SK-N-SH (cell line): ENCODE measurements at regions not wholly inside any gene's neighbourhood (a gene's known extent, or its start where the extent isn't known, plus 50 kb on each side); places are given as distances from the start of the nearest gene placed in this dataset.

ENCODE experiments used
- CTCF ChIA-PET: fragments of 300-600, 350-600 bp; formaldehyde crosslinking; extraction: SDS; loops from one replicate; lab custom pipeline; 2021; lab: Yijun Ruan, JAX
- POLR2A ChIA-PET: fragments of 350-600 bp; sonication (Branson Sonifier 250); formaldehyde crosslinking; extraction: SDS; loops from one replicate; lab custom pipeline; 2020; ENCODE audit warnings: antibody characterized with exemption, inconsistent platforms; lab: Yijun Ruan, JAX
- DNase-seq: peaks from one replicate; pipeline ENCODE4 v3.0.0; 2012
- H2AFZ ChIP-seq: fragments of 200-600 bp; sonication (generic); 2 replicates; pipeline ENCODE4 v1.8.1; 2016; ENCODE audit warnings: antibody characterized with exemption, mild to moderate bottlenecking, low read depth
- H3F3A ChIP-seq: fragments of 200-600 bp; sonication (generic); replicated peaks from 2 replicates; pipeline ENCODE3; 2016; ENCODE audit warnings: antibody characterized with exemption, mild to moderate bottlenecking; ENCODE audit not compliant: insufficient read depth
- H3K27ac ChIP-seq, 2 experiments: fragments of 200-500 bp in 1 of 2; fragments of 200-600 bp in 1 of 2; sonication (Bioruptor generic) in 1 of 2; sonication (generic), shearing (Covaris generic) in 1 of 2; 2 replicates each; pipeline versions ENCODE4 v1.5.1 to v1.6.1; 2014 to 2016; ENCODE audit warnings: low read depth in 2 of 2, inconsistent platforms in 1 of 2, low read length in 1 of 2, mild to moderate bottlenecking in 1 of 2, mixed read lengths in 1 of 2
- H3K27me3 ChIP-seq: fragments of 200-600 bp; sonication (generic), shearing (Covaris generic); 2 replicates; pipeline ENCODE4 v1.6.1; 2016; ENCODE audit warnings: mixed run types; ENCODE audit not compliant: insufficient read depth
- H3K36me3 ChIP-seq, 2 experiments: fragments of 200-500 bp in 1 of 2; fragments of 200-600 bp in 1 of 2; sonication (Bioruptor generic) in 1 of 2; sonication (generic) in 1 of 2; replicated peaks in 1 of 2; 2 replicates each; pipeline versions ENCODE3 to v1.5.1; 2014 to 2016; ENCODE audit warnings: low read length in 1 of 2, mild to moderate bottlenecking in 1 of 2; ENCODE audit not compliant: insufficient read depth in 2 of 2, control insufficient read depth in 1 of 2
- H3K4me1 ChIP-seq, 2 experiments: fragments of 200-500 bp in 1 of 2; fragments of 200-600 bp in 1 of 2; sonication (Bioruptor generic) in 1 of 2; sonication (generic), shearing (Covaris generic) in 1 of 2; 2 replicates each; pipeline versions ENCODE4 v1.5.1 to v1.6.1; 2014 to 2016; ENCODE audit warnings: low read depth in 1 of 2, low read length in 1 of 2, mixed run types in 1 of 2; ENCODE audit not compliant: insufficient read depth in 2 of 2, control insufficient read depth in 1 of 2
- H3K4me2 ChIP-seq: fragments of 200-600 bp; sonication (generic), shearing (Covaris generic); 2 replicates; pipeline ENCODE4 v1.6.1; 2017; ENCODE audit warnings: mixed run types
- H3K4me3 ChIP-seq, 2 experiments: fragments of 200-500 bp in 1 of 2; fragments of 200-600 bp in 1 of 2; sonication (Bioruptor generic) in 1 of 2; sonication (generic), shearing (Covaris generic) in 1 of 2; 2 replicates each; pipeline versions ENCODE4 v1.5.1 to v1.8.1; 2014 to 2016; ENCODE audit warnings: low read depth in 2 of 2, inconsistent platforms in 1 of 2, low read length in 1 of 2, mild to moderate bottlenecking in 1 of 2, mixed read lengths in 1 of 2, moderate library complexity in 1 of 2
- H3K79me2 ChIP-seq: fragments of 200-600 bp; sonication (generic); 2 replicates; pipeline ENCODE4 v1.8.1; 2017; ENCODE audit warnings: mild to moderate bottlenecking; ENCODE audit not compliant: insufficient read depth
- H3K9ac ChIP-seq: fragments of 200-600 bp; sonication (generic); 2 replicates; pipeline ENCODE4 v1.6.1; 2017; ENCODE audit warnings: mixed run types
- H3K9me2 ChIP-seq: fragments of 200-600 bp; sonication (generic); 2 replicates; pipeline ENCODE4 v1.6.1; 2017; ENCODE audit warnings: mixed run types
- H3K9me3 ChIP-seq: fragments of 200-600 bp; sonication (generic); 2 replicates; pipeline ENCODE4 v1.6.1; 2017; ENCODE audit warnings: mixed run types, mild to moderate bottlenecking, moderate library complexity
- H4K20me1 ChIP-seq: fragments of 200-600 bp; sonication (generic); 2 replicates; pipeline ENCODE4 v1.6.1; 2017; ENCODE audit warnings: mild to moderate bottlenecking, mixed run types; ENCODE audit not compliant: insufficient read depth
- CHD2 ChIP-seq: fragments of 150-350 bp; IDR thresholded peaks from 2 replicates; pipeline ENCODE4 v1.6.1; 2018; ENCODE audit warnings: low read length; ENCODE audit not compliant: partially characterized antibody
- ELF1 ChIP-seq: IDR thresholded peaks from 2 replicates; pipeline ENCODE4 v1.4.0; 2012
- EP300 ChIP-seq, 2 experiments: IDR thresholded peaks; 2 replicates each; pipeline versions ENCODE4 v1.4.0 to v1.6.1; 2012; ENCODE audit warnings: borderline replicate concordance in 1 of 2, low read depth in 1 of 2, low read length in 1 of 2
- EZH2phosphoT487 ChIP-seq: fragments of 200-600 bp; sonication (generic); IDR thresholded peaks from 2 replicates; pipeline ENCODE4 v1.6.1; 2017; ENCODE audit warnings: low read depth, mixed run types, mild to moderate bottlenecking, antibody characterized with exemption, moderate library complexity, borderline replicate concordance
- FOSL2 ChIP-seq: IDR thresholded peaks from 2 replicates; pipeline ENCODE4 v1.4.0; 2012; ENCODE audit warnings: low read depth, mild to moderate bottlenecking, moderate library complexity, borderline replicate concordance
- GABPA ChIP-seq: IDR thresholded peaks from 2 replicates; pipeline ENCODE4 v1.4.0; 2012; ENCODE audit warnings: low read depth, mild to moderate bottlenecking
- GATA2 ChIP-seq: sonication (generic); formaldehyde crosslinking; IDR thresholded peaks from 2 replicates; pipeline ENCODE4 v1.5.0; 2020; ENCODE audit warnings: mild to moderate bottlenecking, missing genetic modification reagents
- MXI1 ChIP-seq: IDR thresholded peaks from 2 replicates; pipeline ENCODE4 v1.6.1; 2012; ENCODE audit warnings: mild to moderate bottlenecking, low read depth, low read length, improper control_type of control experiment
- NFIC ChIP-seq: IDR thresholded peaks from 2 replicates; pipeline ENCODE4 v1.4.0; 2012; ENCODE audit warnings: borderline replicate concordance
- POLR2AphosphoS5 ChIP-seq: IDR thresholded peaks from 2 replicates; pipeline ENCODE4 v1.6.1; 2012; ENCODE audit warnings: low read depth, low read length
- SMC3 ChIP-seq: IDR thresholded peaks from 2 replicates; pipeline ENCODE4 v1.6.1; 2012; ENCODE audit warnings: low read depth, low read length, improper control_type of control experiment
- TCF12 ChIP-seq: IDR thresholded peaks from 2 replicates; pipeline ENCODE4 v1.4.0; 2012
- WGBS: methylation state at CpG from one replicate; pipeline ENCODE4 v1.1.6; 2017; ENCODE audit warnings: low lambda C conversion rate; 5-methylcytosine and 5-hydroxymethylcytosine counted together
- TF ChIP-seq, protein P1 (sequence below): IDR thresholded peaks from 2 replicates; pipeline ENCODE4 v1.4.0; 2012; ENCODE audit warnings: low read depth, borderline replicate concordance
- TF ChIP-seq, protein P2 (sequence below): fragments of 150-350 bp; IDR thresholded peaks from 2 replicates; pipeline ENCODE4 v1.6.1; 2017; ENCODE audit warnings: antibody characterized with exemption, low read length, low read depth, borderline replicate concordance
- TF ChIP-seq, protein P3 (sequence below): IDR thresholded peaks from 2 replicates; pipeline ENCODE4 v1.4.0; 2012; ENCODE audit warnings: low read depth, borderline replicate concordance
- TF ChIP-seq, protein P4 (sequence below): IDR thresholded peaks from 2 replicates; pipeline ENCODE4; 2012

DNA sequence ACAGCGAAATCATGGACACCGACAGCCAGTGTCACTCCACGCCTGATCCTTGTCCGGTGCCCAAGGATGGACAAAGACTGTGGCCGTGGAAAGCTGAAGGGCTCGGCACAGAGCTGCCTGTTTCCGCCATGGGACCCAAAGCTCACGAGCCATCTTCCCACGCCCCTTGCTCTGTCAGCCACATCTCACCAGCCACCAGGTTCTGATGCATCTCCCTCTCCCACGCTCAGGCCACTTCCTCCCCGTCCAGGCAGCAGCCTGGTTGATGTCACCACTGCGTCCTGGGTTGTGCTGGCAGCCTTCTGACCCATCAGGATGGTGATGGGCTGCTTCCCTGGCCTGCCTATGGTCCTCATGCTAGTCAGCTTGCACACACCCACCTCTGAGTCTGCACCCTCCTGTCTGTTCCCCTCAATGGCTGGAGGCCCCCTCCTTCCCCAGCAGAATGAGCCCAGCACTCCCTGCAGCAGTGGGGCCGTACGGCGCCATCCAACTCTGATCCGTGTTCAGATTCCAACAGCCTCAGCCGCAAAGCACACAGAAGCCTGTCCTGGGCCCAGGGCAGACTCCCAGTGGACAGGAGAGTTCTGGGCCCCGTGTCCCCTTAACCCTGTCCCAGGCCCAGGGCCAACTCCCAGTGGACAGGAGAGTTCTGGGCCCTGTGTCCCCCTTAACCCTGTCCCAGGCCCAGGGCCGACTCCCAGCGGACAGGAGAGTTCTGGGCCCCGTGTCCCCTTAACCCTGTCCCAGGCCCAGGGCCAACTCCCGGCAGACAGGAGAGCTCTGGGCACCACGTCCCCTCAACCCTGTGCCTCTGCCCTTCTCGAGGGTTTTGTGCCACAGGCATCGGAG, 259.5 kb downstream of the BRD1 start (continued):
- TF ChIP-seq, protein P1, sequence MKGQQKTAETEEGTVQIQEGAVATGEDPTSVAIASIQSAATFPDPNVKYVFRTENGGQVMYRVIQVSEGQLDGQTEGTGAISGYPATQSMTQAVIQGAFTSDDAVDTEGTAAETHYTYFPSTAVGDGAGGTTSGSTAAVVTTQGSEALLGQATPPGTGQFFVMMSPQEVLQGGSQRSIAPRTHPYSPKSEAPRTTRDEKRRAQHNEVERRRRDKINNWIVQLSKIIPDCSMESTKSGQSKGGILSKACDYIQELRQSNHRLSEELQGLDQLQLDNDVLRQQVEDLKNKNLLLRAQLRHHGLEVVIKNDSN: no peak
- TF ChIP-seq EP300 (IDR thresholded peaks at IDR 0.05; ENCODE audit: borderline replicate concordance in 1 of 2, low read depth in 1 of 2, low read length in 1 of 2): no peak
- TF ChIP-seq, protein P2, sequence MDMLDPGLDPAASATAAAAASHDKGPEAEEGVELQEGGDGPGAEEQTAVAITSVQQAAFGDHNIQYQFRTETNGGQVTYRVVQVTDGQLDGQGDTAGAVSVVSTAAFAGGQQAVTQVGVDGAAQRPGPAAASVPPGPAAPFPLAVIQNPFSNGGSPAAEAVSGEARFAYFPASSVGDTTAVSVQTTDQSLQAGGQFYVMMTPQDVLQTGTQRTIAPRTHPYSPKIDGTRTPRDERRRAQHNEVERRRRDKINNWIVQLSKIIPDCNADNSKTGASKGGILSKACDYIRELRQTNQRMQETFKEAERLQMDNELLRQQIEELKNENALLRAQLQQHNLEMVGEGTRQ: no peak
- TF ChIP-seq, all 33 proteins: peak for 0

DNA sequence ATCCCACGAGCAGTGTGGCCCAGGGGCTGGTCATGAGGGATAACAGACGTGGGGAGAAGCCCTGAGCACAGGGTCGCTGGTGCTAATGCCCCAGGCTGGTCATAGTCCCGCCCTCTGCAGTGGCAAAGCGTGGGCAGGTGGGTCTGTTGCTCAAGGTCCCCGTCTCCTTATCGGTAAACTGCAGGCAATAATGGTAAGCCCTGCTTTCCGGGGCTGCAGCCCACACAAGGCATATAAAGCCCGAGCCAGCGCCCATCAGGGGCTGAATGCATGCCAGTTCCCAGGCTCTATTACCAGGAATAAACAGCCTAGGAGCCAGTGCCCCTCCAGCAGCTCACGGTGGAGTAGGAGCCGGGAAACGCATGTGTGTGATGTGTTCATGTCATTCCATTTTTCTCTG, 261.0 kb downstream of the BRD1 start:
- Histone ChIP-seq H3K27ac (no peak overlapping the region), H3K9ac (no peak overlapping the region), H3K4me2 (no peak overlapping the region), H3K4me1 (no peaks in the 10 kb centered on the region), H3K27me3 (peaks cover 4% of the 10 kb centered on the region; the same call in 1 of the 2 replicates), H3K9me3 (no peaks in the 10 kb centered on the region), H2AFZ (no peak overlapping the region), H3K4me3 (no peak overlapping the region), H3F3A (no peaks in the 10 kb centered on the region), H3K9me2 (no peaks in the 10 kb centered on the region), H3K36me3 (no peaks in the 10 kb centered on the region), H4K20me1 (no peaks in the 10 kb centered on the region), H3K79me2 (no peaks in the 10 kb centered on the region)
- WGBS: 6% methylated on average over 12 of the region's 13 CpGs
- ChIA-PET POLR2A (no interaction called here), CTCF (no interaction called here)
- TF ChIP-seq SMC3 (no peak), GATA2 (CRISPR knock-in tag) (no peak), MXI1 (no peak), ELF1 (no peak), CHD2 (no peak), TCF12 (no peak), EP300 (IDR thresholded peaks at IDR 0.05; ENCODE audit: borderline replicate concordance in 1 of 2, low read depth in 1 of 2, low read length in 1 of 2) (no peak), NFIC (no peak), FOSL2 (no peak), EZH2phosphoT487 (no peak), GABPA (no peak), POLR2AphosphoS5 (no peak)
- TF ChIP-seq, protein P3, sequence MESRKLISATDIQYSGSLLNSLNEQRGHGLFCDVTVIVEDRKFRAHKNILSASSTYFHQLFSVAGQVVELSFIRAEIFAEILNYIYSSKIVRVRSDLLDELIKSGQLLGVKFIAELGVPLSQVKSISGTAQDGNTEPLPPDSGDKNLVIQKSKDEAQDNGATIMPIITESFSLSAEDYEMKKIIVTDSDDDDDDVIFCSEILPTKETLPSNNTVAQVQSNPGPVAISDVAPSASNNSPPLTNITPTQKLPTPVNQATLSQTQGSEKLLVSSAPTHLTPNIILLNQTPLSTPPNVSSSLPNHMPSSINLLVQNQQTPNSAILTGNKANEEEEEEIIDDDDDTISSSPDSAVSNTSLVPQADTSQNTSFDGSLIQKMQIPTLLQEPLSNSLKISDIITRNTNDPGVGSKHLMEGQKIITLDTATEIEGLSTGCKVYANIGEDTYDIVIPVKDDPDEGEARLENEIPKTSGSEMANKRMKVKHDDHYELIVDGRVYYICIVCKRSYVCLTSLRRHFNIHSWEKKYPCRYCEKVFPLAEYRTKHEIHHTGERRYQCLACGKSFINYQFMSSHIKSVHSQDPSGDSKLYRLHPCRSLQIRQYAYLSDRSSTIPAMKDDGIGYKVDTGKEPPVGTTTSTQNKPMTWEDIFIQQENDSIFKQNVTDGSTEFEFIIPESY: no peak
- TF ChIP-seq, protein P2: no peak
- TF ChIP-seq, protein P4, sequence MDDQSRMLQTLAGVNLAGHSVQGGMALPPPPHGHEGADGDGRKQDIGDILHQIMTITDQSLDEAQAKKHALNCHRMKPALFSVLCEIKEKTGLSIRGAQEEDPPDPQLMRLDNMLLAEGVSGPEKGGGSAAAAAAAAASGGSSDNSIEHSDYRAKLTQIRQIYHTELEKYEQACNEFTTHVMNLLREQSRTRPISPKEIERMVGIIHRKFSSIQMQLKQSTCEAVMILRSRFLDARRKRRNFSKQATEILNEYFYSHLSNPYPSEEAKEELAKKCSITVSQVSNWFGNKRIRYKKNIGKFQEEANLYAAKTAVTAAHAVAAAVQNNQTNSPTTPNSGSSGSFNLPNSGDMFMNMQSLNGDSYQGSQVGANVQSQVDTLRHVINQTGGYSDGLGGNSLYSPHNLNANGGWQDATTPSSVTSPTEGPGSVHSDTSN: no peak
- DNase-seq: no peak
